ENCODE measurements at regions not wholly inside any gene's neighbourhood (a gene's known extent, or its start where the extent isn't known, plus 50 kb on each side); places are given as distances from the start of the nearest gene placed in this dataset.

DNA sequence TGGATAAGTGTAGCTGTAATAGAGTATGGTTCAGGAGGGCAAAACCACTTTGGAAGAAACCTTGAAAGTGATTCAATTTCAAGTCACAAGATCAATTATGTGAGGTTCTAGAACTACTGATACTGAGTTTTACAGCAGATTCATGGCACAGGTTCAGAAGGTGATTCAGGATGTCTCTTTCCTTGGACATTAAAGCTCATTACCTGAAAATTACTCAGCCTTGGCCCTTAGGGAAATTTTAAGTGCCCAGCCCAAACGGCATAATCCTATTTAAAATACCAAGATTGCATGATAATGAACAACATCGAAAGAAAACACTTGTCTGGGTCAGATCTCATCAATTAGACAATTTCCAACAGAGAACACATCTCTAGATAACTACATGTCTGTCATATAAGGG, 70.2 kb upstream of the SLC38A2 start:
- TF ChIP-seq POLR2AphosphoS5 (IDR thresholded peaks at IDR 0.05), result no peak
- TF ChIP-seq, protein P1, sequence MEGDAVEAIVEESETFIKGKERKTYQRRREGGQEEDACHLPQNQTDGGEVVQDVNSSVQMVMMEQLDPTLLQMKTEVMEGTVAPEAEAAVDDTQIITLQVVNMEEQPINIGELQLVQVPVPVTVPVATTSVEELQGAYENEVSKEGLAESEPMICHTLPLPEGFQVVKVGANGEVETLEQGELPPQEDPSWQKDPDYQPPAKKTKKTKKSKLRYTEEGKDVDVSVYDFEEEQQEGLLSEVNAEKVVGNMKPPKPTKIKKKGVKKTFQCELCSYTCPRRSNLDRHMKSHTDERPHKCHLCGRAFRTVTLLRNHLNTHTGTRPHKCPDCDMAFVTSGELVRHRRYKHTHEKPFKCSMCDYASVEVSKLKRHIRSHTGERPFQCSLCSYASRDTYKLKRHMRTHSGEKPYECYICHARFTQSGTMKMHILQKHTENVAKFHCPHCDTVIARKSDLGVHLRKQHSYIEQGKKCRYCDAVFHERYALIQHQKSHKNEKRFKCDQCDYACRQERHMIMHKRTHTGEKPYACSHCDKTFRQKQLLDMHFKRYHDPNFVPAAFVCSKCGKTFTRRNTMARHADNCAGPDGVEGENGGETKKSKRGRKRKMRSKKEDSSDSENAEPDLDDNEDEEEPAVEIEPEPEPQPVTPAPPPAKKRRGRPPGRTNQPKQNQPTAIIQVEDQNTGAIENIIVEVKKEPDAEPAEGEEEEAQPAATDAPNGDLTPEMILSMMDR (IDR thresholded peaks at IDR 0.05), result no peak
